ENCODE measurements at regions not wholly inside any gene's neighbourhood (a gene's known extent, or its start where the extent isn't known, plus 50 kb on each side); places are given as distances from the start of the nearest gene placed in this dataset.

- no peak for TF ChIP-seq NR0B2 (CRISPR knock-in tag; IDR thresholded peaks at IDR 0.05)
- TF ChIP-seq HNRNPK (IDR thresholded peaks at IDR 0.05; ENCODE audit: low read depth, low read length, poor library complexity, severe bottlenecking), result no peak
- TF ChIP-seq ETV5 (CRISPR knock-in tag; IDR thresholded peaks at IDR 0.05; ENCODE audit: borderline replicate concordance), result no peak
- no peak for TF ChIP-seq HIVEP1 (CRISPR knock-in tag; IDR thresholded peaks at IDR 0.05)
- TF ChIP-seq KLF6 (CRISPR knock-in tag; IDR thresholded peaks at IDR 0.05), result no peak
- no peak for TF ChIP-seq ZBED4 (CRISPR knock-in tag; IDR thresholded peaks at IDR 0.05; ENCODE audit: borderline replicate concordance)
- TF ChIP-seq BCL6 (CRISPR knock-in tag; IDR thresholded peaks at IDR 0.05), result no peak
- no peak for TF ChIP-seq KDM6A (CRISPR knock-in tag; IDR thresholded peaks at IDR 0.05; ENCODE audit: low read depth)
Observed at GRCh38 chr22:48704335-48704734, 1123.3 kb downstream of the BRD1 start (continued).

GRCh38 chr22:48703265-48703941 lies 1124.3 kb downstream of the BRD1 start:
- Histone ChIP-seq H3K79me2 (ENCODE audit: insufficient read depth, low read length) (peaks cover 72% of the 10 kb centered on the region), H2AFZ (ENCODE audit: low read length) (no peak overlapping the region), H3K9me3 (ENCODE audit: low read length) (no peaks in the 10 kb centered on the region), H3K4me1 (ENCODE audit: insufficient read depth, low read length) (peaks cover 85% of the 10 kb centered on the region), H3K4me2 (ENCODE audit: low read depth, low read length) (peak overlapping the region; percentile 54), H3K9ac (ENCODE audit: insufficient read depth, low read depth, low read length) (peak overlapping the region; percentile 48), H3K4me3 (replicated peaks in 1 of 3; ENCODE audit: insufficient read depth in 1 of 3, low read depth in 2 of 3, low read length in 3 of 3) (peak overlapping the region in 1 of 3 experiments; percentile 40; a peak in 2 of 6 replicates), H3K36me3 (replicated peaks in 1 of 2; ENCODE audit: control insufficient read depth in 1 of 2, insufficient read depth in 2 of 2, low read length in 2 of 2) (peaks cover 11 to 15% of the 10 kb centered on the region in 2 experiments), H4K20me1 (ENCODE audit: insufficient read depth, low read length) (peaks cover 2% of the 10 kb centered on the region; the same call in 1 of the 2 replicates), H3K27me3 (ENCODE audit: control insufficient read depth in 1 of 2, insufficient read depth in 2 of 2, low read length in 2 of 2) (no peaks in the 10 kb centered on the region), H3K27ac (ENCODE audit: extremely low read length, insufficient read depth, low read length) (peak overlapping the region; percentile 94)
- CTCF ChIA-PET (ENCODE audit: low intra/inter-chr PET ratio, low total read pairs), result no interaction called here
- in situ Hi-C loops (cut with HindIII; ENCODE audit: extremely low pct_ligation_motif_present, low pct_unique_long_range_greater_than_20kb) (no loop called here), intact Hi-C loops (cut with micrococcal nuclease; ENCODE audit: unreplicated experiment) (no loop called here)
- POLR2A ChIA-PET, result interaction anchor here (0.8 to 4.7 kb wide), 3 partner anchors 10 to 32 kb away, joined by 3 to 56 read pairs (median 4); no protein-coding TSS in a partner anchor
- WGBS (ENCODE audit: low lambda C conversion rate), result 88% methylated on average over 9 of the region's 17 CpGs
- no peak for ATAC-seq
- no peak for DNase-seq (ENCODE audit: low spot score)
- FAIRE-seq, result no peak
- BruUV-seq (replicated peaks), result no TSS peak
- TF ChIP-seq TCF7L2 (IDR thresholded peaks at IDR 0.05; ENCODE audit: low read depth, low read length), result no peak
- TF ChIP-seq ZNF512B (CRISPR knock-in tag; IDR thresholded peaks at IDR 0.05; ENCODE audit: borderline replicate concordance), result no peak
- no peak for TF ChIP-seq ZNF792 (CRISPR knock-in tag; IDR thresholded peaks at IDR 0.05)

Measured in HepG2 (cell line).